C4-2B (cell line): ENCODE measurements at regions not wholly inside any gene's neighbourhood (a gene's known extent, or its start where the extent isn't known, plus 50 kb on each side); places are given as distances from the start of the nearest gene placed in this dataset.

Experiments
- ZFX ChIP-seq: fragments of 450-650 bp; IDR thresholded peaks from 2 replicates; pipeline ENCODE4 v1.6.1; 2017
- TF ChIP-seq, protein P1 (sequence below): fragments of 450-650 bp; conservative IDR thresholded peaks from 2 replicates; pipeline ENCODE4 v1.5.1; 2017; ENCODE audit warnings: mild to moderate bottlenecking

DNA sequence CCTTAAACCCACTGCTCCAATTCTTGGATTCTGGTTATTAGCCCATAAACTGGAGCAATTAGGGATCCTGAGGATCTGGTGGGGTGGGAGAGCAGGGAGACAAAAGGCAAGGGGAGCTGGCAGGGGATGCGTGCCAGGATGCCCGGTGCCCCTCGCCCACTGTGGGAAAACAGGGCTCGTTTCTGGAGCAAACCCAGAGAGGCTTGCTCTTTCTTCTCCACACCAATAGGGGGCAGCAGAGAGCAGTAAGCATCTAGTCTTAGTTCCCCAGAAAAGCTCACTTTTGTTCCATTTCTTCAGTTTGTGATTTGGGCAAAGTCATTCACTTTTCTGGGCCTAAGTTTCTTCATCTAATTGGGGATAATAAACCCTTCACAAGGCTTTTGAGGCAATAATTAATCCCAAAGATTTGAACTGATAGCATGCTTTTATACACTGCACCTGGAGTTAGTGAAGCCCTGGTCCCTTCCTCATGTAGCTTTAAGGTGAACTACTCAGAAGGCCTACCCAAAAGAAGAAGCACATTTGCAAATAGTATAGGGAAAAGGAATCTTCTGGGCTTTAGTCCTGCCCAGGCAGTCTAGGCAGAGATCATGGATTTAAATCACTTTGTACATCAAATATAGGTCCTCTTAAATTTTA, 160.6 kb upstream of the USP24 start:
- TF ChIP-seq, protein P1, sequence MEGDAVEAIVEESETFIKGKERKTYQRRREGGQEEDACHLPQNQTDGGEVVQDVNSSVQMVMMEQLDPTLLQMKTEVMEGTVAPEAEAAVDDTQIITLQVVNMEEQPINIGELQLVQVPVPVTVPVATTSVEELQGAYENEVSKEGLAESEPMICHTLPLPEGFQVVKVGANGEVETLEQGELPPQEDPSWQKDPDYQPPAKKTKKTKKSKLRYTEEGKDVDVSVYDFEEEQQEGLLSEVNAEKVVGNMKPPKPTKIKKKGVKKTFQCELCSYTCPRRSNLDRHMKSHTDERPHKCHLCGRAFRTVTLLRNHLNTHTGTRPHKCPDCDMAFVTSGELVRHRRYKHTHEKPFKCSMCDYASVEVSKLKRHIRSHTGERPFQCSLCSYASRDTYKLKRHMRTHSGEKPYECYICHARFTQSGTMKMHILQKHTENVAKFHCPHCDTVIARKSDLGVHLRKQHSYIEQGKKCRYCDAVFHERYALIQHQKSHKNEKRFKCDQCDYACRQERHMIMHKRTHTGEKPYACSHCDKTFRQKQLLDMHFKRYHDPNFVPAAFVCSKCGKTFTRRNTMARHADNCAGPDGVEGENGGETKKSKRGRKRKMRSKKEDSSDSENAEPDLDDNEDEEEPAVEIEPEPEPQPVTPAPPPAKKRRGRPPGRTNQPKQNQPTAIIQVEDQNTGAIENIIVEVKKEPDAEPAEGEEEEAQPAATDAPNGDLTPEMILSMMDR, result peak; percentile 97
- no peak for TF ChIP-seq ZFX
